ENCODE measurements at regions not wholly inside any gene's neighbourhood (a gene's known extent, or its start where the extent isn't known, plus 50 kb on each side); places are given as distances from the start of the nearest gene placed in this dataset.
"Not testable (repeated sequence)": the region's sequence is repeated elsewhere in the genome, so short reads cannot be mapped to it uniquely, and the experiment has no call there.

GRCh38 chr12:61563665-61564450 is 696.3 kb upstream of the USP15 start:
- FAIRE-seq (no peak), DNase-seq (ENCODE audit: insufficient read length, low spot score) (no peak)
- TF ChIP-seq POLR2AphosphoS5 (IDR thresholded peaks at IDR 0.05; ENCODE audit: low read depth, low read length) = no peak
- TF ChIP-seq SPI1 (IDR thresholded peaks at IDR 0.05; ENCODE audit: low read depth, low read length) = no peak

DNA sequence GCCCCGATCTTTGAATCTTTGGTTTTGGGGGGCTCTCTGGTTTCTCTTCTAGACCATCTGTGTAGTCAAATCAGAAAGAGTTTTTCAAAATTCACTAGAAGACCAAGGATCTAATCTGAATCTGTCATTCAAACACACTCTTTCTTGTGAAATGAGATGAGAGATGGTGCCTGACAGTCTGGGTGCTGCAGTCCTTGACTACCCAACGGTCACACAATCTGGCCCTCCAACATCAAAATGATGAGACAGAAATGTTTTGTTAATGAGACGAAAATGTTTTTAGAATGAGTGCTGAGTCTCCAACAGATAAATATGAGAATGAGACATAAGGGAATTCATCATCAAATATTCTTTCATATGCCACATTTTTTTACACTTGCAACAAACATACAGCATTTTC is 695.7 kb upstream of the USP15 start:
- TF ChIP-seq TAF1 (IDR thresholded peaks at IDR 0.05; ENCODE audit: low read depth, low read length) = no peak
- TF ChIP-seq POLR2AphosphoS5 (IDR thresholded peaks at IDR 0.05; ENCODE audit: low read depth, low read length) = no peak
- TF ChIP-seq SPI1 (IDR thresholded peaks at IDR 0.05; ENCODE audit: low read depth, low read length) = no peak
- FAIRE-seq (no peak), DNase-seq (ENCODE audit: insufficient read length, low spot score) (no peak)

DNA sequence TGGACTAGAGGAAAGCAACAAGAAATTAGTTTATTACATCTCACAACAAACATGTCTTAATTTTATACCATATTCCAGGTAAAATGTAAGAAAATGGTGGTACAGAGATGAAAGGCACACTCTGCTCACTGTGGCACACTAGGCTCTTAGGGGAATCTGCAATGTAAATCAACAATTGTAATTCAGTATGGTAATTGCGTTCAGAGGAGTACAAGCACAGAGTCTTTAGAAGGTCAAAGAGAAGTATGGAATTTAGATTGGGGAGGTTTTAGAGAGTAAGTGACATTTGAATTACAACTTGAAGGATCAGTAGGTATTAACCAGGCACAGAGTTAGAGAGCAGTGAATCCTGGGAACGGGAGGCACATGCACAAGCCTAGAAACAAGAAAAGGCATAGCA is 694.0 kb upstream of the USP15 start:
- DNase-seq (ENCODE audit: insufficient read length, low spot score) = no peak
- FAIRE-seq = no peak
- TF ChIP-seq SPI1 (IDR thresholded peaks at IDR 0.05; ENCODE audit: low read depth, low read length) (no peak), TAF1 (IDR thresholded peaks at IDR 0.05; ENCODE audit: low read depth, low read length) (no peak), PAX5 (IDR thresholded peaks at IDR 0.05; ENCODE audit: insufficient read depth, low read length, severe bottlenecking) (no peak), POU2F2 (IDR thresholded peaks at IDR 0.05; ENCODE audit: low read depth, low read length) (no peak), POLR2A (IDR thresholded peaks at IDR 0.05; ENCODE audit: low read depth, low read length) (no peak), POLR2AphosphoS5 (IDR thresholded peaks at IDR 0.05; ENCODE audit: low read depth, low read length) (no peak)

DNA sequence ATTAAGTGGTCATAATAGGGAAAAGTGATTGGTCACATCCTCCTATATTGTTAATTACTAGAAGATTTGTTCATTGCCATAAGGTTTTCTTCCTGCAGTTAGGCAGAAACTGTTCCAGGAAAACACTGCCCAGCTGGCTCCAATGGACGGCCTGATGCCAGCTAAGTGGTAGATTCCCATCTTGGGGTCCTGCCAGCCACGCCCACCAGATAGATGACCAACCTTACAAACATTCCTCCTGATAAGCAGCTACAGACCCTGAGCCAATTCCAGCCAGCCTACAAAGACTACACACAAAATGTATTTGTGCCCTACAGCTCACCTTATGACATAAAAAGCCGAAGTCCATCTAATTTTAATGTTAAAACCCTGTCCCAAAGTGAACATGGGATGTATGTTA is 685.9 kb upstream of the USP15 start:
- no peak for DNase-seq (ENCODE audit: insufficient read length, low spot score)
- TF ChIP-seq SPI1 (IDR thresholded peaks at IDR 0.05; ENCODE audit: low read depth, low read length) (no peak), POLR2AphosphoS5 (IDR thresholded peaks at IDR 0.05; ENCODE audit: low read depth, low read length) (no peak), PAX5 (IDR thresholded peaks at IDR 0.05; ENCODE audit: insufficient read depth, low read length, severe bottlenecking) (no peak), TAF1 (IDR thresholded peaks at IDR 0.05; ENCODE audit: low read depth, low read length) (no peak)
- FAIRE-seq = no peak

DNA sequence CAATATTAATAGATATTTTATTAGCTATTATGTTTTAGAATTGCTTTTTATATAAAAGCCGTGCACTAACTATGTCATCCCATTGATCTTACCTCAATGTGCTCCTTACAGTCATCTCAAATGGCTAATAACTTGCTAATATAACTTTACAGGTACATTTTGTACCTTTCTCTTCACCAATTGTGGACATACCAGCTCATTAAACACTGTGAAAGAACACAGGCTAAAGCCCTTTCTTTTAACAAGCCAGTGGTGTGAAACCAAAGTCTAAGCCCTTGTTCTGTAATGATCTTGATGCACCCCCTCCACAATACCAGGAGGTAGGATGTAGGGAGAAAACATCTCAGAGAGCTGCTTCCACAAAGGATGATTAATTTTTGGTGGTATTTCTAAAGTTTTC is 675.3 kb upstream of the USP15 start:
- FAIRE-seq = no peak
- DNase-seq (ENCODE audit: insufficient read length, low spot score) = no peak
- TF ChIP-seq SPI1 (IDR thresholded peaks at IDR 0.05; ENCODE audit: low read depth, low read length) (no peak), POLR2A (IDR thresholded peaks at IDR 0.05; ENCODE audit: low read depth, low read length) (no peak), TAF1 (IDR thresholded peaks at IDR 0.05; ENCODE audit: low read depth, low read length) (no peak), POU2F2 (IDR thresholded peaks at IDR 0.05; ENCODE audit: low read depth, low read length) (no peak), POLR2AphosphoS5 (IDR thresholded peaks at IDR 0.05; ENCODE audit: low read depth, low read length) (no peak), PAX5 (IDR thresholded peaks at IDR 0.05; ENCODE audit: insufficient read depth, low read length, severe bottlenecking) (no peak)

DNA sequence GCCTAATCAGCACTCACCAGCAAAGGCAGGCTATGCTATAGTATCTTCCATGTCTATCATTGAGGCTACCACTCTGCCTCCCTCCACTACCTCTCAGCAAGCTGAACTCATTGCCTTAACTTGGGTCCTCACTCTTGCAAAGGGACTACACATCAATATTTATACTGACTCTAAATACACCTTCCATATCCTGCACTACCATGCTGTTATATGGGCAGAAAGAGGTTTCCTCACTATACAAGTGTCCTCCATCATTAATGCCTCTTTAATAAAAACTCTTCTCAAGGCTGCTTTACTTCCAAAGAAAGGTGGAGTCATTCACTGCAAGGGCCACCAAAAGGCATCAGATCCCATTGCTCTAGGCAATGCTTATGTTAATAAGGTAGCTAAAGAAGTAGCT is 669.3 kb upstream of the USP15 start:
- DNase-seq (ENCODE audit: insufficient read length, low spot score); FAIRE-seq: not testable (repeated sequence)

DNA sequence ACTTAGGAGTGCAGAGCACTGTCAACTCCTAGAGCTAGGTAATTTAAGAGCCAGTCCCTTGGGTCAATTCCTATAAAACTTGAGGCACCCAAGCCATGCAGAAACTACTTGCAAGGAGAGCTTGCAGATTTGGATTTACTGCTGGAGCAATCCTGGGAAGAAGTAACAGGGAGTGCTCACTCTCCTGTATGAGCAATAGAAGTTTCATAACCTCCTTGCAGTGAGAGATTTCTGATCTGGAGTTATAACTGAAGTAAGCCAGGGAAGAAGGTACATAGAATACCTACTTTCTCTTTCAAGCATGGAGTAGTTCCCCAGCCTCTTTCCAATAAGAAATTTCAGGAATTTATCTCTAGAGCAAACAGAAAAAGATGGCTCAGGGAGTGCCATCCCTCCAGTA is 650.1 kb upstream of the USP15 start:
- no peak for TF ChIP-seq PAX5 (IDR thresholded peaks at IDR 0.05; ENCODE audit: insufficient read depth, low read length, severe bottlenecking)
- TF ChIP-seq SPI1 (IDR thresholded peaks at IDR 0.05; ENCODE audit: low read depth, low read length) = no peak
- TF ChIP-seq TAF1 (IDR thresholded peaks at IDR 0.05; ENCODE audit: low read depth, low read length) = no peak
- TF ChIP-seq POLR2AphosphoS5 (IDR thresholded peaks at IDR 0.05; ENCODE audit: low read depth, low read length) = no peak
- TF ChIP-seq POU2F2 (IDR thresholded peaks at IDR 0.05; ENCODE audit: low read depth, low read length) = no peak
- no peak for TF ChIP-seq POLR2A (IDR thresholded peaks at IDR 0.05; ENCODE audit: low read depth, low read length)
- FAIRE-seq = no peak
- DNase-seq (ENCODE audit: insufficient read length, low spot score) = no peak

DNA sequence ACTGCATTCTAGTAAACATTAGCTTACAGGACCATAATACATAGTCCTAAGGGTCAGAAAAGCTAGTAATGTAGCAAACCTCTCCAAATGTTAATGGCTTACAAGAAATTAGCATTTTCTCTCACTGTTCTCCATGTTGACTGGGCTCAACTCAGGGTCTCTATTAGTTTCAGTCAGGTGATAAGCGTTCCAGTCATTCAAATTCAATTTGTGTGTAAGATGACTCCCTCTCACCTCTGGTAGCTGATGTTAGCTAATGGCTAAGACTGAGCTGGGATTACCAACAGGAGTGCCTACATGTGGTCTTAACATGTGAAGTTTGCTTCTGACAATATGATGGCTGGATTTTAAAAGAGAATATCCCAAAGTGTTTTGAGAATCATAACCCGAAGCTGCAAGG is 630.5 kb upstream of the USP15 start:
- no peak for FAIRE-seq
- TF ChIP-seq PAX5 (IDR thresholded peaks at IDR 0.05; ENCODE audit: insufficient read depth, low read length, severe bottlenecking) (no peak), POLR2A (IDR thresholded peaks at IDR 0.05; ENCODE audit: low read depth, low read length) (no peak), SPI1 (IDR thresholded peaks at IDR 0.05; ENCODE audit: low read depth, low read length) (no peak), POU2F2 (IDR thresholded peaks at IDR 0.05; ENCODE audit: low read depth, low read length) (no peak), POLR2AphosphoS5 (IDR thresholded peaks at IDR 0.05; ENCODE audit: low read depth, low read length) (no peak), TAF1 (IDR thresholded peaks at IDR 0.05; ENCODE audit: low read depth, low read length) (no peak)
- no peak for DNase-seq (ENCODE audit: insufficient read length, low spot score)

GRCh38 chr12:61646639-61647038 is 613.6 kb upstream of the USP15 start:
- no peak for DNase-seq (ENCODE audit: insufficient read length, low spot score)
- TF ChIP-seq PAX5 (IDR thresholded peaks at IDR 0.05; ENCODE audit: insufficient read depth, low read length, severe bottlenecking) = no peak
- no peak for TF ChIP-seq TAF1 (IDR thresholded peaks at IDR 0.05; ENCODE audit: low read depth, low read length)
- TF ChIP-seq POU2F2 (IDR thresholded peaks at IDR 0.05; ENCODE audit: low read depth, low read length) = no peak
- no peak for TF ChIP-seq POLR2A (IDR thresholded peaks at IDR 0.05; ENCODE audit: low read depth, low read length)
- TF ChIP-seq POLR2AphosphoS5 (IDR thresholded peaks at IDR 0.05; ENCODE audit: low read depth, low read length) = no peak
- no peak for TF ChIP-seq SPI1 (IDR thresholded peaks at IDR 0.05; ENCODE audit: low read depth, low read length)
- FAIRE-seq = no peak

- no peak for TF ChIP-seq SPI1 (IDR thresholded peaks at IDR 0.05; ENCODE audit: low read depth, low read length)
- no peak for DNase-seq (ENCODE audit: insufficient read length, low spot score)
- no peak for FAIRE-seq
Observed at GRCh38 chr12:61647566-61647965, 612.6 kb upstream of the USP15 start.

DNA sequence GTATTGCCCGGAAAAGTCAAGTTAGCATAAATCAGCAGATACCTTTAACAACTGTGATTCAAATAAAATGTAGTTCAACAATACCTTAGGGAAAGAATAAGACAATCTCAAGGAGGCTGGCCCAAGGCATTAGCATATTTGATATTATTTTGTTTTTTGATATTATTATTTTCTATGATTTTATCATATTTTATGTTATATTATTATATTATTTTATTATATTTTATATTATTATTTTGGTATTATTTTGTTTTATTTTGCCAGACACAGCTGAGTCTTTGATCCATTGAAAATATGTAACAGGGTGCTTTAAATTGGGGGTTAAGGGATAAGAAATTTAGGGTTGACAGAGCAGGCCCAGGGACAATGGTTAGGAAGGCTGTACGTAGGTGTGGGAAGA is 607.9 kb upstream of the USP15 start:
- FAIRE-seq (no peak), DNase-seq (ENCODE audit: insufficient read length, low spot score) (no peak)
- TF ChIP-seq PAX5 (IDR thresholded peaks at IDR 0.05; ENCODE audit: insufficient read depth, low read length, severe bottlenecking) (no peak), SPI1 (IDR thresholded peaks at IDR 0.05; ENCODE audit: low read depth, low read length) (no peak), TAF1 (IDR thresholded peaks at IDR 0.05; ENCODE audit: low read depth, low read length) (no peak), POLR2A (IDR thresholded peaks at IDR 0.05; ENCODE audit: low read depth, low read length) (no peak), POLR2AphosphoS5 (IDR thresholded peaks at IDR 0.05; ENCODE audit: low read depth, low read length) (no peak), POU2F2 (IDR thresholded peaks at IDR 0.05; ENCODE audit: low read depth, low read length) (no peak)
